Brain microvascular endothelial cell (primary cell): ENCODE measurements at regions not wholly inside any gene's neighbourhood (a gene's known extent, or its start where the extent isn't known, plus 50 kb on each side); places are given as distances from the start of the nearest gene placed in this dataset.

Source experiments
- DNase-seq: peaks from one replicate; pipeline ENCODE4 v3.0.0-alpha.2; 2020
- H3K27ac ChIP-seq: fragments of 250-450 bp; sonication (Bioruptor Pico); 2 replicates; pipeline ENCODE4 v1.5.1; 2020; ENCODE audit warnings: mild to moderate bottlenecking, moderate library complexity
- H3K27me3 ChIP-seq: fragments of 250-450 bp; sonication (Bioruptor Pico); replicated peaks from 2 replicates; pipeline ENCODE4 v1.5.1; 2020; ENCODE audit warnings: mild to moderate bottlenecking
- H3K36me3 ChIP-seq: fragments of 250-450 bp; sonication (Bioruptor Pico); replicated peaks from 2 replicates; pipeline ENCODE4 v1.5.1; 2020; ENCODE audit warnings: mild to moderate bottlenecking
- H3K4me3 ChIP-seq: 2 replicates; pipeline ENCODE4 v1.5.1; 2011; ENCODE audit warnings: low read depth, mild to moderate bottlenecking, control low read depth, low read length, moderate library complexity
- CTCF ChIP-seq: IDR thresholded peaks from 2 replicates; pipeline ENCODE4 v1.5.1; 2011; ENCODE audit warnings: low read depth, mild to moderate bottlenecking, moderate library complexity, low read length, control low read depth, inconsistent platforms; ENCODE audit errors: missing control alignments
- in situ Hi-C: cut with HindIII; loops from 2 replicates; pipeline ENCODE4 v1.10.0; 2017; ENCODE audit warnings: low sequenced_read_pairs, low pct_ligation_motif_present

- Histone ChIP-seq H3K27me3 (no peaks in the 10 kb centered on the region), H3K27ac (no peak overlapping the region), H3K36me3 (no peaks in the 10 kb centered on the region), H3K4me3 (no peak overlapping the region)
- in situ Hi-C loops: loop anchor here (25.0 kb wide), 1 partner anchor 259 kb away; the partner anchor contains the start of gene ITGA6
- no peak for TF ChIP-seq CTCF
- no peak for DNase-seq
Measured at GRCh38 chr2:172177996-172178395, 75.3 kb upstream of the DLX2 start.

DNA sequence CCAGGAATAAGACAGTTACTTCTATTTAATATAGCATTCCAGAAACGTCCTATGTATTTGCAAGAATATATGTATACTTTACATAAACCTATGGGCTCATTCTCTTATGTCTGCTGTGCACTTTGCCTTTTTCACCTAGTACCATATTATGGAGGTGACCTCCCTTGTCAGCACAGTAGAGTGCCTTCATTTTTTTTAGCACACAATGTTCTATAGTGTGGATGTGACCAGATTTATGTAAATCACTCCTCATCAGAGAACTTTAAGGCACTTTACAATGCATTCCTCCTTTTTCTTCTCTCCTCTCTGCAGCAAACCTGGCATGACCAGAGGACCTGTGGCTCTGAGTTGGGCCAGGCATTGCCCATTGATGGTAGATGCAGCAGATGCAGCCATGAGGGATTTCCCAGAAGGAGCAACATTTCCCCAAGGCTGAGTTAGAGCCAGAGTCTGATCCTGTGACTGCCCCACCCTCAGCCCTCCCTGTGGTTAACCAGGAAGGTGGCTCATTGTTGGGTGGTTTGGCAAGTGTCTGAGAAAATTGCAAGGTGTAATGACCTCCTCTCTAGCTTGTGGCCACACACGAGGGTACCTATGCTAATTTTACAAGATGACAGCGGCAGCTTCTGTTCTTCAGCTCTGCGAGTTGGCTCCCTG, 76.5 kb upstream of the DLX2 start:
- no peak overlapping the region for H3K27ac ChIP-seq
- in situ Hi-C loops: loop anchor here (25.0 kb wide), 1 partner anchor 258 kb away; the partner anchor contains the start of gene ITGA6

DNA sequence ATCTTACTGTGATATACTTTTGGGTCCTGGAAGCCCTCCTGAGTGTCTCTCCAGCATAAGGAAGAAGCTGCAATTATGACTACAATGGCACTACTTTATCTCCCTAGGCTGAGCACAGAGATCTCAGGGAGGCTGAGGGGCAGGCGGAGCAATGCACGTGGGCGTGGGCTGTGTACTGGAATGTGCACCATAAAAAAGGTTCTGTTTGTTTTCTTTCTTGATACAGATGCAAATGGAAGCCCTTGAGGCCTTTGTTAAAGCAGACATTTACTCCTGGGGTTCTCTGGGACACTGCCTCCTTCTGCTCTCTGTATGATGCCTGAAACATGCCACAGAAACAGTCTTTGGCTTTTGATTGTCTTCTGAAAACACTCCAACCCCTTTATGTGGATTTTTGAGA, 79.1 kb upstream of the DLX2 start:
- no peak overlapping the region for H3K4me3 ChIP-seq
- no peak for TF ChIP-seq CTCF
- in situ Hi-C loops: loop anchor here (25.0 kb wide), 1 partner anchor 255 kb away; the partner anchor contains the start of gene ITGA6
- H3K27me3 ChIP-seq: no peaks in the 10 kb centered on the region
- H3K36me3 ChIP-seq: no peaks in the 10 kb centered on the region
- no peak for DNase-seq
- H3K27ac ChIP-seq: no peak overlapping the region

More for the DNA sequence above, 76.5 kb upstream of the DLX2 start:
- H3K4me3 ChIP-seq: no peak overlapping the region
- no peaks in the 10 kb centered on the region for H3K27me3 ChIP-seq
- TF ChIP-seq CTCF: no peak
- no peak for DNase-seq
- H3K36me3 ChIP-seq: no peaks in the 10 kb centered on the region

- TF ChIP-seq CTCF: no peak
- in situ Hi-C loops: loop anchor here (25.0 kb wide), 1 partner anchor 255 kb away; the partner anchor contains the start of gene ITGA6
- no peak overlapping the region for H3K4me3 ChIP-seq
- no peaks in the 10 kb centered on the region for H3K27me3 ChIP-seq
- H3K36me3 ChIP-seq: no peaks in the 10 kb centered on the region
- no peak overlapping the region for H3K27ac ChIP-seq
- no peak for DNase-seq
Measured at GRCh38 chr2:172182624-172183023, 79.9 kb upstream of the DLX2 start.

- Histone ChIP-seq H3K36me3 (no peaks in the 10 kb centered on the region), H3K4me3 (no peak overlapping the region), H3K27me3 (no peaks in the 10 kb centered on the region), H3K27ac (no peak overlapping the region)
- no peak for TF ChIP-seq CTCF
- DNase-seq: no peak
- in situ Hi-C loops: loop anchor here (25.0 kb wide), 1 partner anchor 244 kb away; the partner anchor contains the start of gene ITGA6
Measured at GRCh38 chr2:172193331-172194089, 90.8 kb upstream of the DLX2 start.
